Astrocyte (in vitro differentiated cells and primary cell): ENCODE measurements at regions not wholly inside any gene's neighbourhood (a gene's known extent, or its start where the extent isn't known, plus 50 kb on each side); places are given as distances from the start of the nearest gene placed in this dataset.
A peak's percentile ranks its signal among the peaks of the same experiment; 100 is the strongest.

Experiments
- DNase-seq: peaks from one replicate; pipeline ENCODE4 v3.0.0-alpha.2; 2010; ENCODE audit warnings: low read depth
- FAIRE-seq: peaks from 2 replicates; lab custom pipeline; 2011; peaks lifted over from hg19 to GRCh38; lab: Jason Lieb, UNC
- H2AFZ ChIP-seq: 2 replicates; pipeline ENCODE4 v1.6.0; 2012; ENCODE audit warnings: low read depth, low read length, inconsistent platforms
- H3K27ac ChIP-seq: 2 replicates; pipeline ENCODE4 v1.5.1; 2011; ENCODE audit warnings: low read depth, low read length, inconsistent platforms
- H3K27me3 ChIP-seq: 2 replicates; pipeline ENCODE4 v1.6.0; 2011; ENCODE audit warnings: low read length, inconsistent platforms; ENCODE audit not compliant: insufficient read depth
- H3K36me3 ChIP-seq: 2 replicates; pipeline ENCODE4 v1.5.1; 2011; ENCODE audit warnings: low read length, inconsistent platforms; ENCODE audit not compliant: insufficient read depth
- H3K4me1 ChIP-seq: 2 replicates; pipeline ENCODE4 v1.5.1; 2011; ENCODE audit warnings: low read length, inconsistent platforms; ENCODE audit not compliant: insufficient read depth
- H3K4me2 ChIP-seq: 2 replicates; pipeline ENCODE4 v1.6.0; 2012; ENCODE audit warnings: low read length, inconsistent platforms
- H3K4me3 ChIP-seq: 2 replicates; pipeline ENCODE4 v1.5.1; 2011; ENCODE audit warnings: low read depth, mild to moderate bottlenecking, low read length, inconsistent platforms; ENCODE audit not compliant: insufficient read depth
- H3K79me2 ChIP-seq: 2 replicates; pipeline ENCODE4 v1.6.0; 2012; ENCODE audit warnings: mild to moderate bottlenecking, low read length, inconsistent platforms; ENCODE audit not compliant: insufficient read depth
- H3K9ac ChIP-seq: 2 replicates; pipeline ENCODE4 v1.6.0; 2012; ENCODE audit warnings: mild to moderate bottlenecking, low read length, inconsistent platforms
- H3K9me3 ChIP-seq: 2 replicates; pipeline ENCODE4 v1.5.1; 2012; ENCODE audit warnings: low read depth, mild to moderate bottlenecking, low read length, inconsistent platforms; ENCODE audit not compliant: insufficient read depth
- H4K20me1 ChIP-seq: 2 replicates; pipeline ENCODE4 v1.6.0; 2012; ENCODE audit warnings: low read length, inconsistent platforms; ENCODE audit not compliant: insufficient read depth
- H3K27ac Mint-ChIP-seq: one replicate; pipeline ENCODE4 v1.8.0; 2021; ENCODE audit warnings: mild to moderate bottlenecking, mixed read lengths; ENCODE audit not compliant: unreplicated experiment
- H3K27me3 Mint-ChIP-seq: one replicate; pipeline ENCODE4 v1.8.0; 2021; ENCODE audit warnings: low read depth, mixed read lengths; ENCODE audit not compliant: unreplicated experiment
- H3K36me3 Mint-ChIP-seq: one replicate; pipeline ENCODE4 v1.8.0; 2021; ENCODE audit warnings: low read depth, mixed read lengths; ENCODE audit not compliant: unreplicated experiment
- H3K4me1 Mint-ChIP-seq: one replicate; pipeline ENCODE4 v1.8.0; 2021; ENCODE audit warnings: low read depth, mixed read lengths; ENCODE audit not compliant: unreplicated experiment
- H3K4me3 Mint-ChIP-seq: one replicate; pipeline ENCODE4 v1.8.0; 2021; ENCODE audit warnings: mild to moderate bottlenecking, moderate library complexity, mixed read lengths; ENCODE audit not compliant: unreplicated experiment
- H3K9me3 Mint-ChIP-seq: one replicate; pipeline ENCODE4 v1.8.0; 2021; ENCODE audit warnings: mild to moderate bottlenecking, mixed read lengths; ENCODE audit not compliant: unreplicated experiment
- CTCF ChIP-seq: IDR thresholded peaks from 2 replicates; pipeline ENCODE4 v1.5.1; 2011; ENCODE audit warnings: low read depth, mild to moderate bottlenecking, inconsistent platforms, low read length, moderate library complexity; ENCODE audit not compliant: insufficient read depth
- EZH2 ChIP-seq: IDR thresholded peaks from 2 replicates; pipeline ENCODE4 v1.6.1; 2012; ENCODE audit warnings: mild to moderate bottlenecking, low read length, inconsistent platforms; ENCODE audit not compliant: insufficient read depth

GRCh38 chr4:130484826-130485225 is 1388.9 kb downstream of the C4orf33 start:
- H3K27me3 Mint-ChIP-seq, result no peaks in the 10 kb centered on the region
- DNase-seq (no peak), FAIRE-seq (no peak)
- no peak overlapping the region for H3K4me3 Mint-ChIP-seq
- Histone ChIP-seq H3K4me3 (no peak overlapping the region), H3K9me3 (no peaks in the 10 kb centered on the region), H3K4me2 (no peak overlapping the region), H3K27ac (no peak overlapping the region), H3K27me3 (no peaks in the 10 kb centered on the region), H3K9ac (no peak overlapping the region), H2AFZ (no peak overlapping the region), H3K4me1 (no peaks in the 10 kb centered on the region), H3K79me2 (no peaks in the 10 kb centered on the region), H4K20me1 (no peaks in the 10 kb centered on the region), H3K36me3 (no peaks in the 10 kb centered on the region)
- no peak overlapping the region for H3K27ac Mint-ChIP-seq
- H3K9me3 Mint-ChIP-seq, result no peaks in the 10 kb centered on the region
- TF ChIP-seq EZH2, result no peak
- TF ChIP-seq CTCF, result no peak
- no peaks in the 10 kb centered on the region for H3K36me3 Mint-ChIP-seq
- no peaks in the 10 kb centered on the region for H3K4me1 Mint-ChIP-seq

- Mint-ChIP-seq H3K27ac (no peak overlapping the region), H3K27me3 (no peaks in the 10 kb centered on the region), H3K4me3 (no peak overlapping the region), H3K9me3 (no peaks in the 10 kb centered on the region), H3K4me1 (no peaks in the 10 kb centered on the region), H3K36me3 (no peaks in the 10 kb centered on the region)
- DNase-seq, result no peak
- H3K9ac ChIP-seq, result no peak overlapping the region
- no peaks in the 10 kb centered on the region for H3K9me3 ChIP-seq
- H4K20me1 ChIP-seq, result no peaks in the 10 kb centered on the region
- H3K27me3 ChIP-seq, result no peaks in the 10 kb centered on the region
- no peak overlapping the region for H3K4me2 ChIP-seq
- H3K79me2 ChIP-seq, result no peaks in the 10 kb centered on the region
- H3K4me1 ChIP-seq, result no peaks in the 10 kb centered on the region
- no peak overlapping the region for H3K27ac ChIP-seq
- no peak overlapping the region for H3K4me3 ChIP-seq
- no peaks in the 10 kb centered on the region for H3K36me3 ChIP-seq
- TF ChIP-seq CTCF (no peak), EZH2 (no peak)
- no peak overlapping the region for H2AFZ ChIP-seq
- FAIRE-seq, result no peak
Measured at GRCh38 chr4:130485371-130485770, 1389.4 kb downstream of the C4orf33 start.

DNA sequence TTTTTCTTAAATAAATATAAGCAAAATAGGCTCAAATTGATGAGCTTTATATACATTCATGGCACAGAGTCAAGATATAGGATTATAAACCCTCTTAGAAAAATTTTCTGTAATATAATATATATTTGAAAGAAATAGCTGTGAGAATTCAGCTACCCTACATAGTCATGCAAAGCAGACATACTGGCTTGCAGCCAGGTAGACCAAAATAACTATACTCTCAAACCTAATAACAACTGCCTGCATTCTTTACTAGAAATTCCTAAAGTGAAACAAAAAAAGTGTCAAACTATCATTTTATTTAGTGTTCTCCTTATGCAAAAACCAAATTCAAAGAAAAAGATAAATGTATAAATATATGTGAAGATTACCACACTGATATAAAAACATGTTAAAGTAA is 1390.2 kb downstream of the C4orf33 start:
- Histone ChIP-seq H3K4me3 (no peak overlapping the region), H2AFZ (no peak overlapping the region), H4K20me1 (no peaks in the 10 kb centered on the region), H3K79me2 (no peaks in the 10 kb centered on the region), H3K36me3 (no peaks in the 10 kb centered on the region), H3K27ac (no peak overlapping the region), H3K4me2 (no peak overlapping the region), H3K9me3 (no peaks in the 10 kb centered on the region), H3K9ac (no peak overlapping the region), H3K4me1 (no peaks in the 10 kb centered on the region), H3K27me3 (no peaks in the 10 kb centered on the region)
- no peak for FAIRE-seq
- peak; percentile 3 for DNase-seq
- H3K27ac Mint-ChIP-seq, result no peak overlapping the region
- no peak for TF ChIP-seq EZH2
- no peak for TF ChIP-seq CTCF
- no peaks in the 10 kb centered on the region for H3K27me3 Mint-ChIP-seq
- no peaks in the 10 kb centered on the region for H3K4me1 Mint-ChIP-seq
- H3K9me3 Mint-ChIP-seq, result no peaks in the 10 kb centered on the region
- H3K36me3 Mint-ChIP-seq, result no peaks in the 10 kb centered on the region
- no peak overlapping the region for H3K4me3 Mint-ChIP-seq
